ENCODE measurements at regions not wholly inside any gene's neighbourhood (a gene's known extent, or its start where the extent isn't known, plus 50 kb on each side); places are given as distances from the start of the nearest gene placed in this dataset.

- Histone ChIP-seq H3K4me3 (replicated peaks; ENCODE audit: insufficient read depth, low read length) (no peak overlapping the region), H3K27me3 (ENCODE audit: insufficient read depth, poor library complexity, severe bottlenecking) (no peaks in the 10 kb centered on the region), H3K27ac (replicated peaks) (no peak overlapping the region)
- TF ChIP-seq REST (IDR thresholded peaks at IDR 0.05; ENCODE audit: insufficient replicate concordance, low read depth): no peak
- no peak for TF ChIP-seq GABPA (IDR thresholded peaks at IDR 0.05; ENCODE audit: low read depth)
- no peak for TF ChIP-seq CTCF (IDR thresholded peaks at IDR 0.05; ENCODE audit: insufficient read depth, low read length)
- no peak for TF ChIP-seq POLR2AphosphoS5 (IDR thresholded peaks at IDR 0.05; ENCODE audit: low read depth)
- TF ChIP-seq SPI1 (IDR thresholded peaks at IDR 0.05; ENCODE audit: borderline replicate concordance, low read depth): no peak
- DNase-seq (ENCODE audit: low read depth in 1 of 2, low spot score in 1 of 2): no peak
Measured at GRCh38 chr2:145800151-145801091, 1280.5 kb upstream of the ZEB2 start.

GRCh38 chr2:145799595-145800108 lies 1279.7 kb upstream of the ZEB2 start:
- H3K27me3 ChIP-seq (ENCODE audit: insufficient read depth, poor library complexity, severe bottlenecking): no peaks in the 10 kb centered on the region
- no peak for DNase-seq (ENCODE audit: low read depth in 1 of 2, low spot score in 1 of 2)
- no peak overlapping the region for H3K4me3 ChIP-seq (replicated peaks; ENCODE audit: insufficient read depth, low read length)
- TF ChIP-seq SPI1 (IDR thresholded peaks at IDR 0.05; ENCODE audit: borderline replicate concordance, low read depth) (no peak), REST (IDR thresholded peaks at IDR 0.05; ENCODE audit: insufficient replicate concordance, low read depth) (no peak), CTCF (IDR thresholded peaks at IDR 0.05; ENCODE audit: insufficient read depth, low read length) (no peak), POLR2AphosphoS5 (IDR thresholded peaks at IDR 0.05; ENCODE audit: low read depth) (no peak), GABPA (IDR thresholded peaks at IDR 0.05; ENCODE audit: low read depth) (no peak)
- no peak overlapping the region for H3K27ac ChIP-seq (replicated peaks)

GRCh38 chr2:145798419-145798818 lies 1278.5 kb upstream of the ZEB2 start:
- Histone ChIP-seq H3K4me3 (replicated peaks; ENCODE audit: insufficient read depth, low read length) (no peak overlapping the region), H3K27ac (replicated peaks) (no peak overlapping the region), H3K27me3 (ENCODE audit: insufficient read depth, poor library complexity, severe bottlenecking) (no peaks in the 10 kb centered on the region)
- no peak for DNase-seq (ENCODE audit: low read depth in 1 of 2, low spot score in 1 of 2)
- no peak for TF ChIP-seq POLR2AphosphoS5 (IDR thresholded peaks at IDR 0.05; ENCODE audit: low read depth)
- no peak for TF ChIP-seq SPI1 (IDR thresholded peaks at IDR 0.05; ENCODE audit: borderline replicate concordance, low read depth)
- no peak for TF ChIP-seq CTCF (IDR thresholded peaks at IDR 0.05; ENCODE audit: insufficient read depth, low read length)
- no peak for TF ChIP-seq GABPA (IDR thresholded peaks at IDR 0.05; ENCODE audit: low read depth)
- no peak for TF ChIP-seq REST (IDR thresholded peaks at IDR 0.05; ENCODE audit: insufficient replicate concordance, low read depth)

All from HL-60 (cell line).